WTC11 (cell line): ENCODE measurements at regions not wholly inside any gene's neighbourhood (a gene's known extent, or its start where the extent isn't known, plus 50 kb on each side); places are given as distances from the start of the nearest gene placed in this dataset.

Experiments used
- CREB1 ChIP-seq: sonication (generic); formaldehyde crosslinking; IDR thresholded peaks from 2 replicates; pipeline ENCODE4 v1.8.0; 2023; ENCODE audit warnings: mild to moderate bottlenecking, missing genetic modification reagents
- CREM ChIP-seq: sonication (generic); formaldehyde crosslinking; IDR thresholded peaks from 2 replicates; pipeline ENCODE4 v1.8.1; 2022; ENCODE audit warnings: mild to moderate bottlenecking, missing genetic modification reagents, moderate library complexity
- JAZF1 ChIP-seq: fragments of 250-450 bp; sonication (Bioruptor Pico); IDR thresholded peaks from 2 replicates; pipeline ENCODE4 v1.9.0; 2021; ENCODE audit warnings: moderate library complexity, mild to moderate bottlenecking, inconsistent platforms
- NFYB ChIP-seq: sonication (generic); formaldehyde crosslinking; conservative IDR thresholded peaks from 2 replicates; pipeline ENCODE4 v1.8.0; 2022; ENCODE audit warnings: low read depth, missing genetic modification reagents
- NR1H2 ChIP-seq: sonication (generic); formaldehyde crosslinking; IDR thresholded peaks from 2 replicates; pipeline ENCODE4 v1.9.0; 2021; ENCODE audit warnings: mild to moderate bottlenecking, moderate library complexity, missing genetic modification reagents
- SMAD4 ChIP-seq: sonication (generic); formaldehyde crosslinking; IDR thresholded peaks from 2 replicates; pipeline ENCODE4 v1.8.0; 2022; ENCODE audit warnings: mild to moderate bottlenecking, missing genetic modification reagents
- TEAD4 ChIP-seq: sonication (generic); formaldehyde crosslinking; IDR thresholded peaks from 2 replicates; pipeline ENCODE4 v1.8.0; 2022; ENCODE audit warnings: mild to moderate bottlenecking, missing genetic modification reagents
- ZNF423 ChIP-seq: fragments of 250-450 bp; sonication (Bioruptor Pico); IDR thresholded peaks from 2 replicates; pipeline ENCODE4 v2.1.2; 2022; ENCODE audit warnings: mild to moderate bottlenecking, moderate library complexity
- TF ChIP-seq, protein P1 (sequence below): sonication (generic); formaldehyde crosslinking; IDR thresholded peaks from 2 replicates; pipeline ENCODE4 v1.8.0; 2022; ENCODE audit warnings: mild to moderate bottlenecking, missing genetic modification reagents
- TF ChIP-seq, protein P2 (sequence below): fragments of 200-600 bp; IDR thresholded peaks from 2 replicates; pipeline ENCODE4 v1.8.0; 2022; ENCODE audit warnings: antibody characterized with exemption
- TF ChIP-seq, protein P3 (sequence below): fragments of 250-450 bp; sonication (Bioruptor Pico); IDR thresholded peaks from 2 replicates; pipeline ENCODE4 v1.9.0; 2021; ENCODE audit warnings: mild to moderate bottlenecking, borderline replicate concordance
- TF ChIP-seq, protein P4 (sequence below): sonication (generic); formaldehyde crosslinking; IDR thresholded peaks from 2 replicates; pipeline ENCODE4 v1.8.1; 2023; ENCODE audit warnings: mild to moderate bottlenecking, missing genetic modification reagents, moderate library complexity
- TF ChIP-seq, protein P5 (sequence below): sonication (generic); formaldehyde crosslinking; IDR thresholded peaks from 2 replicates; pipeline ENCODE4 v1.8.0; 2022; ENCODE audit warnings: mild to moderate bottlenecking, missing genetic modification reagents
- TF ChIP-seq, protein P6 (sequence below): sonication (generic); formaldehyde crosslinking; IDR thresholded peaks from 2 replicates; pipeline ENCODE4 v1.8.1; 2022; ENCODE audit warnings: low read depth, missing genetic modification reagents, borderline replicate concordance

DNA sequence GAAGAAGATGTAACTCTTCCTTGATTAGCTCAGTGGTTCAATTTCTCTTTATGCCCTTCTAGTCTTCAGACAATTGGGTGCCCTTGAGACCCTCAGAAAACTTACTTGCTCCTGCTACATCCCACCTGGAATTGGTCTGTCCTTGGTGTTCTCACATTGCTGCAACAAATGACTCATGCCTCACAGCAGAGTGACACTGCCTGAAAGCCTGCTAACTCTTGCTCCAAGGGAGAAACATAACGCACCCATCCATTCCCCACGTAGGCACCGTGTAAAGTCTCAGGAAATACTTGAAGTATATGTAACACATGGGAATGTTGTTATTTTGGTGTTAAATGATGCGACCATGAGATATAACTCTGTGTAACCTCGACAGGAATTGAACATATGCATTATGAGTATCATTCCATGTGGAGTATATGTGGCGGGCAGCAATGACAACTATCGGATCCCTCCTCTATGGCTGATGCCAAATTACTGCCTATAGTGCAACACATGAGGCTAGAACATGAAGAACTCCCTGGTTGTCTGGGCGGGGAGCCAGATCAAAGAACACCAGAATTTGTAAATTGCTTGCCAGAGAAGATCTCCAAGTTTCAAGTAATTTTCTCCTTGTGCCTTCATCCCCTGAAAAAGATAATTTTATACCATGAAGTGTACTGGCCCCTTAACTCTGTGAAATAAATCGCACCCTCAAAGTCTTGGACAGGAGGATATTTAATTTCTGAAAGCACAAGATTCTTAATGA, 231.3 kb upstream of the STK26 start:
- TF ChIP-seq, protein P1, sequence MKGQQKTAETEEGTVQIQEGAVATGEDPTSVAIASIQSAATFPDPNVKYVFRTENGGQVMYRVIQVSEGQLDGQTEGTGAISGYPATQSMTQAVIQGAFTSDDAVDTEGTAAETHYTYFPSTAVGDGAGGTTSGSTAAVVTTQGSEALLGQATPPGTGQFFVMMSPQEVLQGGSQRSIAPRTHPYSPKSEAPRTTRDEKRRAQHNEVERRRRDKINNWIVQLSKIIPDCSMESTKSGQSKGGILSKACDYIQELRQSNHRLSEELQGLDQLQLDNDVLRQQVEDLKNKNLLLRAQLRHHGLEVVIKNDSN (CRISPR knock-in tag): no peak
- TF ChIP-seq, protein P2, sequence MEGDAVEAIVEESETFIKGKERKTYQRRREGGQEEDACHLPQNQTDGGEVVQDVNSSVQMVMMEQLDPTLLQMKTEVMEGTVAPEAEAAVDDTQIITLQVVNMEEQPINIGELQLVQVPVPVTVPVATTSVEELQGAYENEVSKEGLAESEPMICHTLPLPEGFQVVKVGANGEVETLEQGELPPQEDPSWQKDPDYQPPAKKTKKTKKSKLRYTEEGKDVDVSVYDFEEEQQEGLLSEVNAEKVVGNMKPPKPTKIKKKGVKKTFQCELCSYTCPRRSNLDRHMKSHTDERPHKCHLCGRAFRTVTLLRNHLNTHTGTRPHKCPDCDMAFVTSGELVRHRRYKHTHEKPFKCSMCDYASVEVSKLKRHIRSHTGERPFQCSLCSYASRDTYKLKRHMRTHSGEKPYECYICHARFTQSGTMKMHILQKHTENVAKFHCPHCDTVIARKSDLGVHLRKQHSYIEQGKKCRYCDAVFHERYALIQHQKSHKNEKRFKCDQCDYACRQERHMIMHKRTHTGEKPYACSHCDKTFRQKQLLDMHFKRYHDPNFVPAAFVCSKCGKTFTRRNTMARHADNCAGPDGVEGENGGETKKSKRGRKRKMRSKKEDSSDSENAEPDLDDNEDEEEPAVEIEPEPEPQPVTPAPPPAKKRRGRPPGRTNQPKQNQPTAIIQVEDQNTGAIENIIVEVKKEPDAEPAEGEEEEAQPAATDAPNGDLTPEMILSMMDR: no peak
- TF ChIP-seq, protein P3, sequence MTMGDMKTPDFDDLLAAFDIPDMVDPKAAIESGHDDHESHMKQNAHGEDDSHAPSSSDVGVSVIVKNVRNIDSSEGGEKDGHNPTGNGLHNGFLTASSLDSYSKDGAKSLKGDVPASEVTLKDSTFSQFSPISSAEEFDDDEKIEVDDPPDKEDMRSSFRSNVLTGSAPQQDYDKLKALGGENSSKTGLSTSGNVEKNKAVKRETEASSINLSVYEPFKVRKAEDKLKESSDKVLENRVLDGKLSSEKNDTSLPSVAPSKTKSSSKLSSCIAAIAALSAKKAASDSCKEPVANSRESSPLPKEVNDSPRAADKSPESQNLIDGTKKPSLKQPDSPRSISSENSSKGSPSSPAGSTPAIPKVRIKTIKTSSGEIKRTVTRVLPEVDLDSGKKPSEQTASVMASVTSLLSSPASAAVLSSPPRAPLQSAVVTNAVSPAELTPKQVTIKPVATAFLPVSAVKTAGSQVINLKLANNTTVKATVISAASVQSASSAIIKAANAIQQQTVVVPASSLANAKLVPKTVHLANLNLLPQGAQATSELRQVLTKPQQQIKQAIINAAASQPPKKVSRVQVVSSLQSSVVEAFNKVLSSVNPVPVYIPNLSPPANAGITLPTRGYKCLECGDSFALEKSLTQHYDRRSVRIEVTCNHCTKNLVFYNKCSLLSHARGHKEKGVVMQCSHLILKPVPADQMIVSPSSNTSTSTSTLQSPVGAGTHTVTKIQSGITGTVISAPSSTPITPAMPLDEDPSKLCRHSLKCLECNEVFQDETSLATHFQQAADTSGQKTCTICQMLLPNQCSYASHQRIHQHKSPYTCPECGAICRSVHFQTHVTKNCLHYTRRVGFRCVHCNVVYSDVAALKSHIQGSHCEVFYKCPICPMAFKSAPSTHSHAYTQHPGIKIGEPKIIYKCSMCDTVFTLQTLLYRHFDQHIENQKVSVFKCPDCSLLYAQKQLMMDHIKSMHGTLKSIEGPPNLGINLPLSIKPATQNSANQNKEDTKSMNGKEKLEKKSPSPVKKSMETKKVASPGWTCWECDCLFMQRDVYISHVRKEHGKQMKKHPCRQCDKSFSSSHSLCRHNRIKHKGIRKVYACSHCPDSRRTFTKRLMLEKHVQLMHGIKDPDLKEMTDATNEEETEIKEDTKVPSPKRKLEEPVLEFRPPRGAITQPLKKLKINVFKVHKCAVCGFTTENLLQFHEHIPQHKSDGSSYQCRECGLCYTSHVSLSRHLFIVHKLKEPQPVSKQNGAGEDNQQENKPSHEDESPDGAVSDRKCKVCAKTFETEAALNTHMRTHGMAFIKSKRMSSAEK (CRISPR knock-in tag): no peak
- TF ChIP-seq NR1H2 (CRISPR knock-in tag): no peak
- TF ChIP-seq CREB1 (CRISPR knock-in tag): no peak
- no peak for TF ChIP-seq ZNF423 (CRISPR knock-in tag)
- no peak for TF ChIP-seq CREM (CRISPR knock-in tag)
- TF ChIP-seq, protein P4, sequence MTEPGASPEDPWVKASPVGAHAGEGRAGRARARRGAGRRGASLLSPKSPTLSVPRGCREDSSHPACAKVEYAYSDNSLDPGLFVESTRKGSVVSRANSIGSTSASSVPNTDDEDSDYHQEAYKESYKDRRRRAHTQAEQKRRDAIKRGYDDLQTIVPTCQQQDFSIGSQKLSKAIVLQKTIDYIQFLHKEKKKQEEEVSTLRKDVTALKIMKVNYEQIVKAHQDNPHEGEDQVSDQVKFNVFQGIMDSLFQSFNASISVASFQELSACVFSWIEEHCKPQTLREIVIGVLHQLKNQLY (CRISPR knock-in tag): no peak
- TF ChIP-seq TEAD4 (CRISPR knock-in tag): no peak
- TF ChIP-seq SMAD4: no peak
- TF ChIP-seq, protein P5, sequence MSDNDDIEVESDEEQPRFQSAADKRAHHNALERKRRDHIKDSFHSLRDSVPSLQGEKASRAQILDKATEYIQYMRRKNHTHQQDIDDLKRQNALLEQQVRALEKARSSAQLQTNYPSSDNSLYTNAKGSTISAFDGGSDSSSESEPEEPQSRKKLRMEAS: no peak
- TF ChIP-seq JAZF1 (CRISPR knock-in tag): no peak
- TF ChIP-seq NFYB (CRISPR knock-in tag): no peak
- TF ChIP-seq, protein P6, sequence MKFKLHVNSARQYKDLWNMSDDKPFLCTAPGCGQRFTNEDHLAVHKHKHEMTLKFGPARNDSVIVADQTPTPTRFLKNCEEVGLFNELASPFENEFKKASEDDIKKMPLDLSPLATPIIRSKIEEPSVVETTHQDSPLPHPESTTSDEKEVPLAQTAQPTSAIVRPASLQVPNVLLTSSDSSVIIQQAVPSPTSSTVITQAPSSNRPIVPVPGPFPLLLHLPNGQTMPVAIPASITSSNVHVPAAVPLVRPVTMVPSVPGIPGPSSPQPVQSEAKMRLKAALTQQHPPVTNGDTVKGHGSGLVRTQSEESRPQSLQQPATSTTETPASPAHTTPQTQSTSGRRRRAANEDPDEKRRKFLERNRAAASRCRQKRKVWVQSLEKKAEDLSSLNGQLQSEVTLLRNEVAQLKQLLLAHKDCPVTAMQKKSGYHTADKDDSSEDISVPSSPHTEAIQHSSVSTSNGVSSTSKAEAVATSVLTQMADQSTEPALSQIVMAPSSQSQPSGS (CRISPR knock-in tag): no peak
